ENCODE measurements at regions not wholly inside any gene's neighbourhood (a gene's known extent, or its start where the extent isn't known, plus 50 kb on each side); places are given as distances from the start of the nearest gene placed in this dataset.

DNA sequence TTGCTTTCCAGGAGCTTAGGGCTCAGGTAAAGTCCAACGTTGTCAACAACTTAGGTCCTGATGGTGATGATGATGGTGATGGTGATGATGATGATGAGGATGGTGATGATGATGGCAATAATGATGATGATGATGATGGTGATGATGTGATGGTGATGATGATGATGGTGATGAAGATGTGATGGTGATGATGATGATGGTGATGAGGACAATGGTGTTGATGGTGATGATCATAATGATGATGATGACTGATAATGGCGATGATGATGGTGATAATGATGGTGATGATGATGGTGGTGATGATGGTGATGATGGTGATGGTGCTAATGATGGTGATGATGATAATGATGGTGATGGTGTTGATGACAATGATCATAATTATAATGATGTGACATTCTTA is 750.2 kb downstream of the TBC1D22A start (continued):
- TF ChIP-seq, protein P1, sequence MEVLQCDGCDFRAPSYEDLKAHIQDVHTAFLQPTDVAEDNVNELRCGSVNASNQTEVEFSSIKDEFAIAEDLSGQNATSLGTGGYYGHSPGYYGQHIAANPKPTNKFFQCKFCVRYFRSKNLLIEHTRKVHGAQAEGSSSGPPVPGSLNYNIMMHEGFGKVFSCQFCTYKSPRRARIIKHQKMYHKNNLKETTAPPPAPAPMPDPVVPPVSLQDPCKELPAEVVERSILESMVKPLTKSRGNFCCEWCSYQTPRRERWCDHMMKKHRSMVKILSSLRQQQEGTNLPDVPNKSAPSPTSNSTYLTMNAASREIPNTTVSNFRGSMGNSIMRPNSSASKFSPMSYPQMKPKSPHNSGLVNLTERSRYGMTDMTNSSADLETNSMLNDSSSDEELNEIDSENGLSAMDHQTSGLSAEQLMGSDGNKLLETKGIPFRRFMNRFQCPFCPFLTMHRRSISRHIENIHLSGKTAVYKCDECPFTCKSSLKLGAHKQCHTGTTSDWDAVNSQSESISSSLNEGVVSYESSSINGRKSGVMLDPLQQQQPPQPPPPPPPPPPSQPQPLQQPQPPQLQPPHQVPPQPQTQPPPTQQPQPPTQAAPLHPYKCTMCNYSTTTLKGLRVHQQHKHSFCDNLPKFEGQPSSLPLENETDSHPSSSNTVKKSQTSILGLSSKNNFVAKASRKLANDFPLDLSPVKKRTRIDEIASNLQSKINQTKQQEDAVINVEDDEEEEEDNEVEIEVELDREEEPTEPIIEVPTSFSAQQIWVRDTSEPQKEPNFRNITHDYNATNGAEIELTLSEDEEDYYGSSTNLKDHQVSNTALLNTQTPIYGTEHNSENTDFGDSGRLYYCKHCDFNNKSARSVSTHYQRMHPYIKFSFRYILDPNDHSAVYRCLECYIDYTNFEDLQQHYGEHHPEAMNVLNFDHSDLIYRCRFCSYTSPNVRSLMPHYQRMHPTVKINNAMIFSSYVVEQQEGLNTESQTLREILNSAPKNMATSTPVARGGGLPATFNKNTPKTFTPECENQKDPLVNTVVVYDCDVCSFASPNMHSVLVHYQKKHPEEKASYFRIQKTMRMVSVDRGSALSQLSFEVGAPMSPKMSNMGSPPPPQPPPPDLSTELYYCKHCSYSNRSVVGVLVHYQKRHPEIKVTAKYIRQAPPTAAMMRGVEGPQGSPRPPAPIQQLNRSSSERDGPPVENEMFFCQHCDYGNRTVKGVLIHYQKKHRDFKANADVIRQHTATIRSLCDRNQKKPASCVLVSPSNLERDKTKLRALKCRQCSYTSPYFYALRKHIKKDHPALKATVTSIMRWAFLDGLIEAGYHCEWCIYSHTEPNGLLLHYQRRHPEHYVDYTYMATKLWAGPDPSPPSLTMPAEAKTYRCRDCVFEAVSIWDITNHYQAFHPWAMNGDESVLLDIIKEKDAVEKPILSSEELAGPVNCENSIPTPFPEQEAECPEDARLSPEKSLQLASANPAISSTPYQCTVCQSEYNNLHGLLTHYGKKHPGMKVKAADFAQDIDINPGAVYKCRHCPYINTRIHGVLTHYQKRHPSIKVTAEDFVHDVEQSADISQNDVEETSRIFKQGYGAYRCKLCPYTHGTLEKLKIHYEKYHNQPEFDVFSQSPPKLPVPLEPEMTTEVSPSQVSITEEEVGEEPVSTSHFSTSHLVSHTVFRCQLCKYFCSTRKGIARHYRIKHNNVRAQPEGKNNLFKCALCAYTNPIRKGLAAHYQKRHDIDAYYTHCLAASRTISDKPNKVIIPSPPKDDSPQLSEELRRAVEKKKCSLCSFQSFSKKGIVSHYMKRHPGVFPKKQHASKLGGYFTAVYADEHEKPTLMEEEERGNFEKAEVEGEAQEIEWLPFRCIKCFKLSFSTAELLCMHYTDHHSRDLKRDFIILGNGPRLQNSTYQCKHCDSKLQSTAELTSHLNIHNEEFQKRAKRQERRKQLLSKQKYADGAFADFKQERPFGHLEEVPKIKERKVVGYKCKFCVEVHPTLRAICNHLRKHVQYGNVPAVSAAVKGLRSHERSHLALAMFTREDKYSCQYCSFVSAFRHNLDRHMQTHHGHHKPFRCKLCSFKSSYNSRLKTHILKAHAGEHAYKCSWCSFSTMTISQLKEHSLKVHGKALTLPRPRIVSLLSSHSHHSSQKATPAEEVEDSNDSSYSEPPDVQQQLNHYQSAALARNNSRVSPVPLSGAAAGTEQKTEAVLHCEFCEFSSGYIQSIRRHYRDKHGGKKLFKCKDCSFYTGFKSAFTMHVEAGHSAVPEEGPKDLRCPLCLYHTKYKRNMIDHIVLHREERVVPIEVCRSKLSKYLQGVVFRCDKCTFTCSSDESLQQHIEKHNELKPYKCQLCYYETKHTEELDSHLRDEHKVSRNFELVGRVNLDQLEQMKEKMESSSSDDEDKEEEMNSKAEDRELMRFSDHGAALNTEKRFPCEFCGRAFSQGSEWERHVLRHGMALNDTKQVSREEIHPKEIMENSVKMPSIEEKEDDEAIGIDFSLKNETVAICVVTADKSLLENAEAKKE (CRISPR knock-in tag; IDR thresholded peaks at IDR 0.05) = no peak
- TF ChIP-seq EZH2phosphoT487 (IDR thresholded peaks at IDR 0.05; ENCODE audit: unreplicated experiment) (no peak), NANOG (IDR thresholded peaks at IDR 0.05; ENCODE audit: borderline replicate concordance) (no peak), ZNF331 (CRISPR knock-in tag; IDR thresholded peaks at IDR 0.05; ENCODE audit: low read depth) (no peak), EZH2 (IDR thresholded peaks at IDR 0.05; ENCODE audit: low read depth, unreplicated experiment) (no peak), JUNB (IDR thresholded peaks at IDR 0.05; ENCODE audit: unreplicated experiment) (no peak)
- TF ChIP-seq, protein P2, sequence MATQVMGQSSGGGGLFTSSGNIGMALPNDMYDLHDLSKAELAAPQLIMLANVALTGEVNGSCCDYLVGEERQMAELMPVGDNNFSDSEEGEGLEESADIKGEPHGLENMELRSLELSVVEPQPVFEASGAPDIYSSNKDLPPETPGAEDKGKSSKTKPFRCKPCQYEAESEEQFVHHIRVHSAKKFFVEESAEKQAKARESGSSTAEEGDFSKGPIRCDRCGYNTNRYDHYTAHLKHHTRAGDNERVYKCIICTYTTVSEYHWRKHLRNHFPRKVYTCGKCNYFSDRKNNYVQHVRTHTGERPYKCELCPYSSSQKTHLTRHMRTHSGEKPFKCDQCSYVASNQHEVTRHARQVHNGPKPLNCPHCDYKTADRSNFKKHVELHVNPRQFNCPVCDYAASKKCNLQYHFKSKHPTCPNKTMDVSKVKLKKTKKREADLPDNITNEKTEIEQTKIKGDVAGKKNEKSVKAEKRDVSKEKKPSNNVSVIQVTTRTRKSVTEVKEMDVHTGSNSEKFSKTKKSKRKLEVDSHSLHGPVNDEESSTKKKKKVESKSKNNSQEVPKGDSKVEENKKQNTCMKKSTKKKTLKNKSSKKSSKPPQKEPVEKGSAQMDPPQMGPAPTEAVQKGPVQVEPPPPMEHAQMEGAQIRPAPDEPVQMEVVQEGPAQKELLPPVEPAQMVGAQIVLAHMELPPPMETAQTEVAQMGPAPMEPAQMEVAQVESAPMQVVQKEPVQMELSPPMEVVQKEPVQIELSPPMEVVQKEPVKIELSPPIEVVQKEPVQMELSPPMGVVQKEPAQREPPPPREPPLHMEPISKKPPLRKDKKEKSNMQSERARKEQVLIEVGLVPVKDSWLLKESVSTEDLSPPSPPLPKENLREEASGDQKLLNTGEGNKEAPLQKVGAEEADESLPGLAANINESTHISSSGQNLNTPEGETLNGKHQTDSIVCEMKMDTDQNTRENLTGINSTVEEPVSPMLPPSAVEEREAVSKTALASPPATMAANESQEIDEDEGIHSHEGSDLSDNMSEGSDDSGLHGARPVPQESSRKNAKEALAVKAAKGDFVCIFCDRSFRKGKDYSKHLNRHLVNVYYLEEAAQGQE (IDR thresholded peaks at IDR 0.05; ENCODE audit: unreplicated experiment) = no peak

Data from GM23338 (cell line).